Omental fat pad (tissue), 3 donors: ENCODE measurements at regions not wholly inside any gene's neighbourhood (a gene's known extent, or its start where the extent isn't known, plus 50 kb on each side); places are given as distances from the start of the nearest gene placed in this dataset.

Experiments used
- ATAC-seq: fragments of 150-250 bp; one replicate; pipeline ENCODE4 v1.9.1; 2016; ENCODE audit warnings: mild to moderate bottlenecking, moderate library complexity; ENCODE audit not compliant: low FRiP score
- DNase-seq: peaks from one replicate; pipeline ENCODE4 v3.0.0-alpha.2; 2019; ENCODE audit warnings: low spot score
- CTCF ChIP-seq, 3 donors: fragments of 450-650 bp; IDR thresholded peaks; one replicate each; pipeline ENCODE4 v1.5.1; 2016 to 2017; ENCODE audit warnings: antibody characterized with exemption in 3 of 3, mild to moderate bottlenecking in 3 of 3, moderate library complexity in 2 of 3

GRCh38 chr2:228469721-228470120 is 288.2 kb upstream of the SPHKAP start:
- TF ChIP-seq CTCF (IDR thresholded peaks at IDR 0.05): no peak
- ATAC-seq (no peak), DNase-seq (no peak)

GRCh38 chr2:228466851-228467250 is 285.4 kb upstream of the SPHKAP start:
- DNase-seq (no peak), ATAC-seq (no peak)
- TF ChIP-seq CTCF (IDR thresholded peaks at IDR 0.05): no peak

GRCh38 chr2:228465408-228465807 is 283.9 kb upstream of the SPHKAP start:
- DNase-seq: no peak
- no peak for ATAC-seq
- no peak for TF ChIP-seq CTCF (IDR thresholded peaks at IDR 0.05)

GRCh38 chr2:228458364-228458763 is 276.9 kb upstream of the SPHKAP start:
- ATAC-seq (no peak), DNase-seq (no peak)
- no peak for TF ChIP-seq CTCF (IDR thresholded peaks at IDR 0.05)

- no peak for DNase-seq
- ATAC-seq: no peak
- no peak for TF ChIP-seq CTCF (IDR thresholded peaks at IDR 0.05)
Measured at GRCh38 chr2:228447266-228447915, 265.9 kb upstream of the SPHKAP start.

- no peak for DNase-seq
- no peak for TF ChIP-seq CTCF (IDR thresholded peaks at IDR 0.05)
- no peak for ATAC-seq
Measured at GRCh38 chr2:228446734-228447133, 265.2 kb upstream of the SPHKAP start.

- no peak for TF ChIP-seq CTCF (IDR thresholded peaks at IDR 0.05)
Measured at GRCh38 chr2:228444161-228444560, 262.7 kb upstream of the SPHKAP start.

More at GRCh38 chr2:228444161-228444560, 262.7 kb upstream of the SPHKAP start:
- ATAC-seq (no peak), DNase-seq (no peak)
